NCI-H146 (cell line): ENCODE measurements at regions not wholly inside any gene's neighbourhood (a gene's known extent, or its start where the extent isn't known, plus 50 kb on each side); places are given as distances from the start of the nearest gene placed in this dataset.

ENCODE experiments used
- DNase-seq: peaks from one replicate; lab custom pipeline; 2025; lab: John Stamatoyannopoulos, UW

DNA sequence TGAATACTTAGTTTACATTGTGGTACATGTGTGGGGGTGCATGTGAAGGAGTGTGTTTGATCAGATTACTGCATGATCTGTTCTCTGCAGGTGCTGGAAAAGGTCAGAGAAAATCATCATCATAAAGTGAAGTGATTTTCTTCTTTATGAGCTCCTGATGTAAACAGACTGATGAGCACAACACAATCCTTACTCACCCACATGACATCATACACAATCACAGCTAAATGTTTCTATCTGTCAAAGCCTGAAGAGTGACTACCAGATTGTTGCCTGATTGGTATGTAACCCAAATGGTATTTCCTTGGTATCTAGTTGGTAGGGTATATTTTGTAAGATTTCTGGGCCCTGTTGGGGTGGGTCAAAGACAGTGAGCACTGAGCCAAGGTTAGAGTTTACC, 270.8 kb downstream of the FOXG1 start:
- peak; percentile 44 for DNase-seq

GRCh38 chr14:29039171-29039570, 272.6 kb downstream of the FOXG1 start:
- peak; percentile 44 for DNase-seq

GRCh38 chr14:29042551-29042950, 276.0 kb downstream of the FOXG1 start:
- DNase-seq = no peak

GRCh38 chr14:29043737-29044136, 277.1 kb downstream of the FOXG1 start:
- DNase-seq = no peak

- DNase-seq = no peak
These were observed 278.6 kb downstream of the FOXG1 start for GRCh38 chr14:29045237-29045636.

DNA sequence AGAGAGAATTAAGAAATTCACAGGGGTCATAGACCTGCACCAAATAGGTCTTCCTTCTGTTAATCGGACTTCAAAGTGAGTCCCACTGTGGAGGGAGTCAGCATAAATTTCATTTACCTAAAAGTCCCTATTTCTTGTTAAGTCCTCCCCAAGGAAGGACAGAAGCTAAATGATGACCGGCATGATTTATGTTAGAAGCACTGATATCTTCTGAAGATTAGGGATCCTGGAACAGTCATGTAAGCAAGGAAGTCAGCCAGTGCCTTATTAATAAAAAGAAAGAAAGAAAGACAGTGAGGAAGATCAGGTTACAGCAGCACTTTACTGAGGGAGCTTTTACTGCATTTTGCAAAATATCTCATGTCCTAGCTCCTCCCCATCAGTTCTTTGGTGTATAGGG, 287.5 kb downstream of the FOXG1 start:
- DNase-seq = peak; percentile 7

DNA sequence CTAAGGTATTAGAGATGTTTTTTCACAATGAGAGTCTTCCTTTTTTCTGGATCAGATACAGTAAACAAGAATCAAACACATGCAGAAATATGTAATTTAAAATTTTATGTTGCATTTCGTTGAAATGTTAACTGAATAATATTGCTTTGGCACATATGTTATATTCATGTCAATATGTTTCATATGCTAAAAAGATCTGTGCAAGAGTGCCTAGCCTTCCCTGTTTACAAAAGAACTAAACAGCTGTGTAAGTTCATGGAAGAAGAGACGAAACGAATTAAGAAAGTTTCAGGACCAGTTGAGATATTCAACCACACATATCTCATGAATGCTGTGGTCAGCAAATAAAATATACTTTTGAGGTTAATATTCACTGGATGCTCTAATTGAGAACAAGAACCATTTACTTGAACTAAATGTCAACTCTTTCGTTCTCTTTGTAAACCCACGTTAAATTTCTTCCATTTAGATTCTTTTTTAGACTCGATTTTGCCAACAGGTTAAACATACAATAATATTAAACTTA, 289.5 kb downstream of the FOXG1 start:
- DNase-seq = no peak

- no peak for DNase-seq
These were observed 295.1 kb downstream of the FOXG1 start for GRCh38 chr14:29061702-29062101.

DNA sequence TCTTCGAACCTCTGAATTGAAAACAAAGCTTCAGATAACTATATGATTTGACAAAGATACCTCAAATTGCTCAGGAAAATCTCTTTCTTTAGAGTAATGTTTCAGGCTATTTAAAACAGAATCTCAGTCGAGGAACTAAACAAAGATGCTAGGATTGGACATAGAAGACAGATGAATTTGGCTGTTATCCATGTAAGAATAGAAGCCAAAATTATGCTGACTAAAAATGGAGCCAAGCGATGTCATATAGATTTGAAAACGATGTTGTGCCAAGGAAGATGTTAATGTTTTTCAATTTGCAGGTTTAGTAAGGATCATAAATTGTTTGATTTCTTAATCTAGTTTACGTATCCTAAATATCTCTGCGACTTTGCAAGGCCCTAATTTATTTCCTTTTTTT, 295.9 kb downstream of the FOXG1 start:
- no peak for DNase-seq

DNA sequence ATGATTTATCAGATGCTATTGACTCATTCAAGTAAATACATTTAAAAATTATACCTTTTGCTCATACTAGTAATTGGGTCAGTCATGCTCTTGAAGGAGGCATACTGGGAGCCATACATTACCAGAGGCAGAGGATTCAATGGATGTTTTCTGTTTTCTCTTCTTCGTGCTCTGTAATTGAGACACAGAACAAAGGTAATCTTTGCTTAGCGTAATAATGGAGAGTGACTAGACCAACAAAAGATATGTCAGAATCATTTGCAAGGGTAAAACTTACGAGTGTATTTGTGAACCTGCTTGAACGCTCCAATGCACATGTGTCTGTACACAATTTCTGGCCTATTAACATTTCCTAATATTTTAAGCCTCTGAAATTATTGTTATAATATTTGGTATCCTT, 296.4 kb downstream of the FOXG1 start:
- DNase-seq = no peak

GRCh38 chr14:29064305-29064900, 297.8 kb downstream of the FOXG1 start:
- no peak for DNase-seq

- DNase-seq = no peak
These were observed 302.6 kb downstream of the FOXG1 start for GRCh38 chr14:29069228-29069627.

DNA sequence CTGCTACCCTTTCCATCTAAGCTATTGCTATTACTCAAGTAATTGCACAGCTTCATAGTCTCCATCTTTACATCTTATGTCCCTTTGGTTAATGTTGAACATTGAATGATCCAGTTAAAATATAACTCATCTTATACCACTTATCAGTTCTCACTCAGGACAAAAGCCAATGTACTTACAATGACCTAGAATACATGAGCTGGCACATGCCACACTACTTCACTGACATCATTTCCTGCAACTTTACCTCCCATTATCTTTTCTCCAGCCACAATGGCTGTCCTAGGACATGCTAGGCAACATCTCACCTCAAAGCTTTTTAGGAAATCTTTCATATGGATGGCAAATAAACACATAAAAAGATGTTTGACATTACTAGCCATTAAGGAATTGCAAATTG, 309.2 kb downstream of the FOXG1 start:
- no peak for DNase-seq

DNA sequence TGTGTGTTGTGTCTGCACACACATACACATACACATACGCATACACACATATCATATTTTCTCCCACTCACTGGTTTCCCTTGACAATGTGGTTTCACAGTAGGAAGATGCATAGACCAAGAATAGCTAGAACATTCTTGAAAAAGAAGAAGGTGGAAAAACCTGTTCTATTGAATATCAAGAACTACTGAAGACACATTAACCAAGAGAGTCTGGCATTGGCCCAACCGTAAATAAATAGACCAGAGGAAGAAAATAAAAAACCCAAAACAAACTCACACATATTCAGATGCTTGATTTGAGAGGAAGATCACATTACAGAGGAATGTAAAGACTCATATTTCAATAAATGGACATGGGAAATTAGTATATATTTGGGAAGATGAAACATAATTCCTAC, 311.3 kb downstream of the FOXG1 start:
- DNase-seq = no peak

DNA sequence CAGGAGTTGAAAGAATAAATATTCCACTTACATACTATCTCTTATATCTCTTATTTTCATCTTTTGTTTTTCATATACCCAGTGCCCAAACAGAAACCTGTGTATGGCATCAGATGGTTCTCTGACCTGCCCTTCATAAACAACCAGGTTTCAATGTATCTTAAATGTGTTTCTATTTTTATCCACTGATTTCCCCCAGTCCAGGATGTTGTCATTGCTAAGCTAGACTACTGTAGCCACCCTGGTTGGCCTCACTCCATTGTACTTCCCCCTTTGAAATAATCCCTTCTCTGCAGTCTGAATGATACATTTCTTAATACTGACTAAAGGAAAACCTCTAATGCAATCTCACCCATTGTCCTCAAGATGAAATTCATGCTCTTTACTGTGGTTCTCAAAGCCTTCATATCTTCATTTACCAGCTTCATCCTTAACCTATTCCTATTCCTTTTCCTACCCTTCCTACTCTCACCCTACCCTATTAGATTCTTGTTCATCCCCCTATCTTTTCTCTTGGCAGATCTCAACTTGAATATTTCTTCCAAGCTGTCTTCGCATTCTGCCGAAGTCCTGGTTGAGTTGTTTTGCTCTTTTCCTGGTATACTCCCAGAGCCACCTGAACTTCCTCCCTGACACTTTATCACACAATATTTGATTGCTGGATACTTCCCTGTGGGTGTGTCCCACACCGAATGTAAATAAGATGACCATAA, 312.4 kb downstream of the FOXG1 start:
- DNase-seq = no peak

DNA sequence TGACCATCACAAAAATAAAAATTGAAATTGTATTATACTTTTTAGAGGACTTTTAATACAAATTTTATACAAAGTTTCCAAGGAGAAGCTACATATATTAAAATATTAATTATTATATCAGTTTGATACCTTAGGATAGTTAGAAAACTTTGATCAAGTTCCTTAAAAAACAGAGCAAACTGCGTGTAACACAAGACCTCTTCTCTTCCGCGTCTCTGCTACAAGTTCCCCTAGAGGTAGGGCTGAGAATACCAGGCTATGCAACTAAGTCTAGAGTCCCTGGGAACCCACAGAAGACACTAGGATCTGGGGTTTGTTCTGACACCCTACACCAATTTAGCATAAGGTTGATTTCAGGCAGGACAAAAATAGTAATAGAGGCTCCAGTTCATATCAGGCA, 319.0 kb downstream of the FOXG1 start:
- DNase-seq = no peak

DNA sequence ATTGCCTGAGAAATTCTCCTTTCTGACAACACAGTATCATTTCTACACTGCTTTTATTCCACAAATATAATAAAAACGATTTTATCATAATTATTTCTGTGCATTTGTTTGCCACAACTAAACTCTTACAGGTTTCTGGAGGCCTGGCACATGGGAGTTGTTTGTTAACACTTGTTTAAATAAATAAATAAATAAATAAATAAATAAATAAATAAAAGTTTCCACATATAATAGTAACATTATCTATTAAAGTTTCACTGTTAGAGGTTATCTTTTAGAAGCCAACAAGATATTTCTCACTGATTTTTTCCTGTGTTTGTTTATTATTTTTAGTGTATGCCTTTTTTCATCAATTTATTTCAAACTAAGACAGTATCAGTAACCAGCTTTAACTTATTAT, 323.3 kb downstream of the FOXG1 start:
- DNase-seq = no peak

DNA sequence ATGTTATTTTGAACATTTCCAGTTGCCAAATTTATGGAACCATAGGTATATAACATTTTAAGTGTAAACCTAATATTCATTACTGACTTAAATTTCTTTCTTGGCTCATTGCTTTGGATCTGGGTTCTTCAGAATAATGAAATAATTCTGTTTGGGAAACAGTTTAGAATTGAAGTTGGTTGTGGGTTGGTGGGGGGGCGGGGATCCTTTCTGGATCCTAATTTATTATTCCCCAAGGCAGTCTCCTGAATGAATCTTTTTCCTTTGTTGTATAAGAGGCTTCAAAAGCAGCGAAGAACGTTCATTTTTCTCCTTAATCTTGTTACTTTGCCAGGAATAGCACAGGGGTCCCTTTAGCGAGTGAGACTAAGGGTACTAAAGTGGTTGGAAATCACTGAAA, 325.5 kb downstream of the FOXG1 start:
- no peak for DNase-seq

DNA sequence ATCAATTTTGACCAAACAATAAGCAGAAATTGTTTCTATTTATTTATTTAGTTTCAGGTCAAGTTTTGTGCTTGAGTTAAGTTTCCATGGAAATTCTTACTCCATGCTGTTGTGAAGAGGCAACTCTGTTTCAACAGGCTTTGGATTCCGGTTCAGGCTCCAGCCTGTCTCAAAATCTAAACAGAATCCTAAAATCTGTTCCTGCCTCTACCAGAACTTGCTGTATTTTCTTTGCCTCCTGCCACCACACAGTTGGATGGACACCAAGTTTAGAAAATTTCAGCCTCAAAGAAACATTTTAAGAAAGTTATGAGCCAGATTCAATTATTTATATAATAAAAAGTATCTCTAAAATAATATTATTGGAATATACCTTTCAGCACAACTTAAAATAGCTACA, 330.9 kb downstream of the FOXG1 start:
- DNase-seq = no peak

GRCh38 chr14:29098656-29099055, 332.1 kb downstream of the FOXG1 start:
- no peak for DNase-seq

DNA sequence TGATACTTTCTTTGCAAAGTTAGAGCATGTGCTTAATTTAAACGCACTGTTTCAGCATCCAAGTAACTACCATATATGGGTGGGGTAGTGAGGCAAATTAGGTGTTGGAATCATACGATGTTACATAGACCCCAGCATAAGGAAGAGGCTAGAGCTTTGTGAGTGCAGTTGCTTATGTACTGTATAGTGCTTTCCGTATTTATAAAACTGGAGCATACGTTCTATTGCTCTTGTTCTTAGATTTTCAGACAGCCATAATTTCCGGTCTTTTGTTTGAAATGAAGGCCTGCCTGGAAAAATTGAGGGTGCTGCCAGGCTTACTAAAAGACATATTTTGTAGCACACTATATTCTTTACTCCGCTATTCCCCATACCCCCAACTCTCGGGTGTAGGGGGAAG, 335.7 kb downstream of the FOXG1 start:
- DNase-seq = no peak

GRCh38 chr14:29102996-29103395, 336.4 kb downstream of the FOXG1 start:
- peak; percentile 53 for DNase-seq

GRCh38 chr14:29108908-29109307, 342.3 kb downstream of the FOXG1 start:
- no peak for DNase-seq

DNA sequence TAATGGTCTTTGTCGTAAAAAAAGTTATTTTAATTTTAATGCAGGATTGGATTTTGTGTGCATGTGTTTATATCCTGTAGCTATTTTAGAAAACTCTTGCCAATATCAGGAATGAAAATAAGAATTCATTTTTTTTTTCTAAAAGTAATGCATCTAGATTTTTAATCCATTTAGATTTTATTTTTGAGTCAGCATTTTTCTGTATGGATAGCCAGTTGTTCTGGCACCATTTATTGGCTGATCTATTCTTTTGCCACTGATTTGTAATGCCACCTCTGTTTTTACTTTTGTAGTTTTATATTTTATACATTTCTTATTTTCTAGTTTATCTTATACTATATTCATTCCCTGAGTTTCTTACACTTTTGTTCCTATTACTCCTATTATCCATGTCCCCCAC, 343.0 kb downstream of the FOXG1 start:
- DNase-seq = no peak
